ENCODE measurements at regions not wholly inside any gene's neighbourhood (a gene's known extent, or its start where the extent isn't known, plus 50 kb on each side); places are given as distances from the start of the nearest gene placed in this dataset.

- ChIA-PET POLR2A (no interaction called here), CTCF (no interaction called here)
- ATAC-seq (ENCODE audit: poor library complexity) = no peak
- H3K4me1 ChIP-seq (ENCODE audit: insufficient read depth, low read length) = no peaks in the 10 kb centered on the region
- H3K27me3 ChIP-seq (ENCODE audit: control insufficient read depth in 1 of 2, insufficient read depth in 2 of 2, low read length in 2 of 2) = no peaks in the 10 kb centered on the region
- Mint-ChIP-seq H3K9me3 (no peaks in the 10 kb centered on the region), H3K36me3 (ENCODE audit: low read depth) (no peaks in the 10 kb centered on the region), H3K27me3 (no peaks in the 10 kb centered on the region), H3K4me3 (no peak overlapping the region), H3K27ac (no peak overlapping the region), H3K4me1 (ENCODE audit: low read depth) (no peaks in the 10 kb centered on the region)
- DNase-seq = no peak
- no peaks in the 10 kb centered on the region for H3K36me3 ChIP-seq (ENCODE audit: insufficient read depth, low read length)
- H3K9me3 ChIP-seq (ENCODE audit: control insufficient read depth in 1 of 2, insufficient read depth in 1 of 2, low read length in 2 of 2) = no peaks in the 10 kb centered on the region
- H3K4me3 ChIP-seq (ENCODE audit: low read length) = no peak overlapping the region
- no peak for TF ChIP-seq CTCF (IDR thresholded peaks at IDR 0.05)
- intact Hi-C loops (cut with DNase I, micrococcal nuclease) = no loop called here
- no peak overlapping the region for H3K27ac ChIP-seq (ENCODE audit: low read depth in 1 of 2, low read length in 2 of 2)
Measured at GRCh38 chr1:119249283-119249682, 108.8 kb upstream of the WARS2 start.

GRCh38 chr1:119250299-119250698 is 109.8 kb upstream of the WARS2 start:
- H3K9me3 ChIP-seq (ENCODE audit: control insufficient read depth in 1 of 2, insufficient read depth in 1 of 2, low read length in 2 of 2) = no peaks in the 10 kb centered on the region
- ATAC-seq (ENCODE audit: poor library complexity) (no peak), DNase-seq (no peak)
- no peaks in the 10 kb centered on the region for H3K9me3 Mint-ChIP-seq
- H3K4me1 Mint-ChIP-seq (ENCODE audit: low read depth) = no peaks in the 10 kb centered on the region
- no peak overlapping the region for H3K4me3 ChIP-seq (ENCODE audit: low read length)
- H3K4me1 ChIP-seq (ENCODE audit: insufficient read depth, low read length) = no peaks in the 10 kb centered on the region
- no peak overlapping the region for H3K27ac ChIP-seq (ENCODE audit: low read depth in 1 of 2, low read length in 2 of 2)
- TF ChIP-seq CTCF (IDR thresholded peaks at IDR 0.05) = no peak
- no peaks in the 10 kb centered on the region for H3K36me3 Mint-ChIP-seq (ENCODE audit: low read depth)
- no peaks in the 10 kb centered on the region for H3K36me3 ChIP-seq (ENCODE audit: insufficient read depth, low read length)
- CTCF ChIA-PET = no interaction called here
- H3K4me3 Mint-ChIP-seq = no peak overlapping the region
- no peak overlapping the region for H3K27ac Mint-ChIP-seq
- intact Hi-C loops (cut with DNase I, micrococcal nuclease) = no loop called here
- no peaks in the 10 kb centered on the region for H3K27me3 ChIP-seq (ENCODE audit: control insufficient read depth in 1 of 2, insufficient read depth in 2 of 2, low read length in 2 of 2)
- POLR2A ChIA-PET = no interaction called here
- H3K27me3 Mint-ChIP-seq = no peaks in the 10 kb centered on the region

DNA sequence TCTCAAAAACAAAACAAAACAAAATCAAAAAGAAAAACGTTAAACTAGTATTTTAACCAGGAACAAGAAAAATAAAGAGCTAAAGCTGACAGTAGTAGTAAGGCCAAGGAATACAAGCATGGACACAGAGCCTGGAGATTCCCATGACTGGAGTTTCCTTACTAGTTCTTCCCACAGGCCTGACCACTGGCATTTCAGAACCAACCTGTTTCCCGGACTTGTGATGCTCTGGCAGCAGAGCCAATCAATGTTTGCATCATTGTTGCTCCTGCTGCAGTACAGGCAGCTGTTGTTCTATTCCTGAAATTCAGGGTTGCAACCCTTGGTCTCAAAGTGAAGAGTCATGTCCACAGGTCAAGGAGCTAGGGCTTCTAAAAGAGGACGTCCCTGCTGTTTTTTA is 111.3 kb upstream of the WARS2 start:
- no peak for DNase-seq
- ATAC-seq (ENCODE audit: poor library complexity) = no peak
- H3K4me3 Mint-ChIP-seq = no peak overlapping the region
- H3K9me3 Mint-ChIP-seq = no peaks in the 10 kb centered on the region
- H3K27me3 ChIP-seq (ENCODE audit: control insufficient read depth in 1 of 2, insufficient read depth in 2 of 2, low read length in 2 of 2) = no peaks in the 10 kb centered on the region
- no peaks in the 10 kb centered on the region for H3K36me3 ChIP-seq (ENCODE audit: insufficient read depth, low read length)
- CTCF ChIA-PET = no interaction called here
- H3K4me3 ChIP-seq (ENCODE audit: low read length) = no peak overlapping the region
- no peak overlapping the region for H3K27ac Mint-ChIP-seq
- no peaks in the 10 kb centered on the region for H3K4me1 ChIP-seq (ENCODE audit: insufficient read depth, low read length)
- H3K9me3 ChIP-seq (ENCODE audit: control insufficient read depth in 1 of 2, insufficient read depth in 1 of 2, low read length in 2 of 2) = no peaks in the 10 kb centered on the region
- H3K27ac ChIP-seq (ENCODE audit: low read depth in 1 of 2, low read length in 2 of 2) = no peak overlapping the region
- H3K4me1 Mint-ChIP-seq (ENCODE audit: low read depth) = no peaks in the 10 kb centered on the region
- no peak for TF ChIP-seq CTCF (IDR thresholded peaks at IDR 0.05)
- H3K27me3 Mint-ChIP-seq = no peaks in the 10 kb centered on the region
- no peaks in the 10 kb centered on the region for H3K36me3 Mint-ChIP-seq (ENCODE audit: low read depth)
- POLR2A ChIA-PET = no interaction called here
- intact Hi-C loops (cut with DNase I, micrococcal nuclease) = no loop called here
